ENCODE measurements at regions not wholly inside any gene's neighbourhood (a gene's known extent, or its start where the extent isn't known, plus 50 kb on each side); places are given as distances from the start of the nearest gene placed in this dataset.

DNA sequence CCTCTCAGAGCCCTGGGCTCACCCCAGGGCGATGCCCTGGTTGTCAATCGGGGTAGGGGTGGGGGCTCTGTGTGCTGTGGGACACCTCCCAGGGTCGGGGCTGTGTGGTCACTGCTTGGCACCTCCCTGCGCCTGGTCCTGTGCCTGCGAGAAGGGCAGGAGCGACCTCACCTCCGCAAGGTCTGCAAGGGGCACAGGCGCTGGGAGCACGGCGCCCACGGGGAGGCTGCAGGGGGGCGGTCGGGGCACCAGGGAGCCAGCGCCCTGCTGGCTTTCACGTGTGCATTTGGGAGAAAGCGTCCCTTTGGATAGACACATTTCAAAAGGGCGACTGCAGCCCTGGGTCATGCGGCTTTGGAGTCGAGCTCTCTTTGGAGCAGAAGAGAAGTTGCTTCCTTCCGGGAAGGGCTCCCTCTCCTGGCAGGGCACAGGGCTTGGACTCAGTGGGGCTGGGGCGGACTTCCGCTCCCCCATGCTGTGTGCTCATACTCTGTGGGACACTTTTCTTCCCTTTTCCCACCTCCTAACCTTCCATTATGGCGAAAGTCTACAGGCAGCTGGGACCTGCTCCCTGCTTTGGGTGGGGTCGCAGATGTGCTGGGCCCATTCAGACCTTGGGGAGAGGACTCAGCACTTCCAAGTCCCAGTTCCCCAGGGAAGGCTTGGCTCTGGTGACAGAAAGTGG lies 52.9 kb upstream of the SLC28A3 start:
- no peak for DNase-seq

DNA sequence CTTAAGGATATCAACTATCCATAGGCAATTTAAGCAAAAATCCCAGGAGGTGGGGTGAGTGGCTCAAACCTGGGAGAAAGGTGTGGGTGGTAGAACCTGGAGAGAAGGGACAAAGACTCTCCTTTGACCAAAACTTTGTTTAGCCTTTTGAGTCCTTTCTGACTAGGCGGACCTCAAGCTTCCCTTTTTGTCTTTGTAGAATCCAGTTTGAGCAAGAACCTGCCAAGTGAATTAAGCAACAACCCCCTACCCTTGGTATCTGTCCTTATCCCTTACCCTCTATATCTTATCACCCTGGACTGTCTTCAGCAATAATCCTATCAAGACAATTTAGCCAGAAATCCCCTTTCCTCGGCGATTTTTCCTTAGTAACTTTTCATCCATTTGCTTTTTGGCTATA lies 53.5 kb upstream of the SLC28A3 start:
- no peak for DNase-seq

DNA sequence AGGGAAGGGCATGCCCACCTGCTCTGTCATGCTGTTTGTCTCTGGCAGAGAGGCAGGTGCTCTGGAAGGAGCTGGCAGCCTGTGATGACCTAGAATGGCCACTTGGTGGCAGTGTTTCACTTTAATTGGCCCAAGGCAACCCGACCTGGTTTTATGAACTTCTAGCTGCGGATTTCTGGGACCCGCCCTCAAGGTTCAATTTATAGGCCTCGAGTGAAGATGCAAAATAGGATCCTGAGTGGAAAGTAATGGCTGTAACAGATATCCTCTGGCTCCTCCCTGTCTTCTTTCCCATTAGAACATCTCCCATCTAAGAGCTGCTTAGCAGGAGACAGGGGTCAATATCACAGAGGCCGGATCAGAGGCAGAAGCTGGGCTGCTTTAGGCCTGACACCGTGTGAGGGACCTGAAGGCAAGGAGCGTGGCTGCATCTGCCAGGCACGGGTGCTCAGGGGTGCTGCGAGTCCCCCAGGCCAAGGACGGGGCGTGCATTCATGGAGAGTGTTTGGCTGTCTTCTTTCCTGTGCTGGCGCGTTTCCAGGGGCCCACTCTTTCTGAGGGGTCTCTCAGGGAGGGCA lies 56.7 kb upstream of the SLC28A3 start:
- DNase-seq = peak; percentile 73

DNA sequence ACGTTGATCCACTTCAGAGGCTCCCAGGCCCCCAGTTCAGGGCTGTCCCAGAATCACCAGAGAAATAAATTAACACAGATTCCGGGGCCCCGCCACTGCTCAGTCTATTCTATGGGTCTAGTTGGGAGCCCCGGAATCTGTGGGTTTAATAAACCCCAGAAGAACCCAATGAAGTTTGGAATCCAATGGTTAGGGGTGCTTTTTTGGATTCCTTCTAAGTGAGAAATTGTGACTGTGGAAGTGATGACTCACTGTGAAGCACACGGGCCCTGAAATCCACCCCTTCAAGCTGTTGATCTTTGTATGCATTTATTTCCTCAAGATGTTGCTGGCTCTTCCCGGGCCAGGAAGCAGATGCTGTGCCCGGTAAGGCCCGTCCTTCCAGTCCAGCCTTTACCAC lies 57.3 kb upstream of the SLC28A3 start:
- no peak for DNase-seq

DNA sequence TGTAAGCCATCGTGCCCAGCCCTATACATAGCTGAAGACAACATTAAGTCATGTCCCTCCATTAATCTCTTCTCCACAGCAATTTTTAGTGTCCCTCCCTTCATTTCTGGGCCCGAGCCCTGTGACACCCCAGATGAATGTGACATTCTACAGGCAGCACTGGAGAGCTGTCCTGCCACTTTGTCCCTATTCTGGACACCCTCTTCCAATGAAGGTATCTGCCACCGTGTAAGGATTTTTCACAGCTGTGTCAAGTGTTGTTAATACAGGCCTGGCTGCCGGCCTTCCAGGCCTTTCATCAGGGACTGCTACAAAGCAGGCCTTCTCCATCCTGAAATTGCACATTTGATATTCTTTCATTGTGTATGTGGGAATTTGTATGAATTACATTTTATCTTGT lies 62.0 kb upstream of the SLC28A3 start:
- DNase-seq = no peak

DNA sequence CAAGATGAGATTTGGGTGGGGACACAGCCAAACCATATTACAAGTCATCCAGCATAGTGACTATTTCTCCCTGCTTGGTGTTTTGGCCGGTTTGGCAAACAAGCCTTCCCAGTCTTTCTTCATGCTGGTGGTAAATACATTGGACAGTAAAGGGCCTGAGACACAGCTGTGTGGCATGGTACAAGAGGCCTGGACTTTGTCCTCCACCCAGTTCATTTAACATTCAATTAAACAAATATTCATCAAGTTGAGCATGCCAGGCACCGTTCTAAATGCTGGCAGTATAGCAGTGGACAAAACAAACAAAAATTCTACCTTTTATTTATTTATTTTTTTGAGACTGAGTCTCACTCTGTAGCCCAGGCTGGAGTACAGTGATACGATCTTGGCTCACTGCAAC lies 62.7 kb upstream of the SLC28A3 start:
- DNase-seq = no peak

DNA sequence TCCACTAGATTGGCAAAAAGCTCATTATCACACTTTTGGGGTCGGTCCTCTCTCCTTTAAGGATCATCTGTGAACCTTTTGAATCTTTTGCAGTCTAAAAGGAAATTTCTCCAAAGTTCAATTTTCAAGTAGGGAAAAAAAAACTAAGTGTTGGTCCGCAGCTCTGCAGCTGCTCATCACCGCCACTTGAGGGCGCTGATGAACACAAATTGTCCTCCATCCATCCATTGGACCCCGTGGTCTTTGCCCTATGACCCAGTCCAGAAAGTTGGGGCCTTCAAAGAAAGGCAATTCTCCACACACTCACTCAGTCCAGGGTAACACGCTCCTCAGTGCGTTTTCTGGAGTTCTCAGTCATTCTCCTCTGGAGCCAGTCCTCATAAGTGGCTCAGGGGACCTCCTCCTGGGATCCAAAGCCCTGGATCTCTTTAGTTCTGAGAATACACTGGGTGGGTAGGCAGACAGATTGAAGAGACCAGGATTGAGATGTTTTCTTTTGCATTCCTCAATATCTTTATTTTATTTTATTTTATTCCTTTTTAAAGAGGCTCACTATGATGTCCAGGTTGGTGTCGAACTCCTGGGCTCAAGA lies 63.6 kb upstream of the SLC28A3 start:
- peak; percentile 16 for DNase-seq

DNA sequence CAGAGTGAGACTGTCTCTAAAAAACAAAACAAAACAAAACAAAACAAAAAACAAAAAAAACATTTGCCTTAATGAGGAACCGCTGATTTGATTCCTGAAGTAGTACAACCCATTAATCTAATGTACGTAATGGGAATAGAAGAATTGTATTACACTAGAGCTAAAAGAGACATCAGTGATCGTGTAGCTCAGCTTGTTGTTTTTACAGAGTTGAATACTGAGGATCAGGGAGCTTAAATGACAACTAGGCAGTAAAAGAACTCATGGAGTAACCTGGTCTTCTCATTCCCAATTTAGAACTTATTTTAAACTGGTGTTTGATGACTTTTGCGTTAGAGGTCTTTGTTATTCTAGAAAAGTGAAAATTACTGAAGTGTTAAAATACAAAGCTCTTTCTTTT lies 65.1 kb upstream of the SLC28A3 start:
- DNase-seq = no peak

DNA sequence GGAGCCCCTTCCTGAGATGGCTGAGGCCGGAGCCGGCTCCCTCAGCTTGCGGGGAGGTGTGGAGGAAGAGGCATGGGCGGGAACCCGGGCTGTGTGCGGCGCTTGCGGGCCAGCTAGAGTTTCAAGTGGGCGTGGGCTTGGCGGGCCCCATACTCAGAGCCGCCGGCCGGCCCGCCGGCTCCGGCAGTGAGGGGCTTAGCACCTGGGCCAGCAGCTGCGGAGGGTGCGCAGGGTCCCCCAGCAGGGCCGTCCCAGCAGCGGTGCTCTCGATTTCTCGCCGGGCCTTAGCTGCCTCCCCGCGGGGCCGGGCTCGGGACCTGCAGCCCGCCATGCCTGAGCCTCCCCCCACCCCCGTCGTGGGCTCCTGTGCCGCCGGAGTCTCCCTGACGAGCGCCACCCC lies 67.9 kb upstream of the SLC28A3 start:
- DNase-seq = no peak

DNA sequence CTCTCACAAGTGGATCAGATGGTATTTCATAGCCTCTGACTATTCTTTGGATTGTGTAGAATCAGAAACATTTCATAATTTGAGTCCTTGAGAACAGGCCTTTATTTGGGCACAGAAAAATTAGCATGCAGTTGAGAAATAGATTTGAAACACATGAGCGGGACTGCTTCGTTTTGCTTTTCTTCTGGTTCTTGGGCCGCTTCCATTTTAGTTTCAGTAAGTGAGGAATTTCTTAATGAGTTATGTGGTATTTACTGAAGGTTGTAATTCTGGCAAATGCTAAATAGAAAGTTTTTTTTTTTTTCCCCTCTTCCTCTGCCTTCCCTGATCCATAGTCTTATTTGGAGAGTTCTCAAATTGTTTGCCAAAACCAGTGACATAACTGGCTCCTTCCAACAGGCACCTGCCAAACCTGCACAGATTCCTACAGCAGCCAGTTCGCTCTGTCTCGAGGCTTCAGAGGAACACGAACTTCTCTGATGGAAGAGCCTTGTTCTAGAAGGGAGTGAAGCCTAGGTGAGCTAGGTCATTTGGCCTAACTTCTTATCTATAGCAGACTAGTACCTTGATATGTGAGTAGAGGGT lies 71.2 kb upstream of the SLC28A3 start:
- DNase-seq = no peak

DNA sequence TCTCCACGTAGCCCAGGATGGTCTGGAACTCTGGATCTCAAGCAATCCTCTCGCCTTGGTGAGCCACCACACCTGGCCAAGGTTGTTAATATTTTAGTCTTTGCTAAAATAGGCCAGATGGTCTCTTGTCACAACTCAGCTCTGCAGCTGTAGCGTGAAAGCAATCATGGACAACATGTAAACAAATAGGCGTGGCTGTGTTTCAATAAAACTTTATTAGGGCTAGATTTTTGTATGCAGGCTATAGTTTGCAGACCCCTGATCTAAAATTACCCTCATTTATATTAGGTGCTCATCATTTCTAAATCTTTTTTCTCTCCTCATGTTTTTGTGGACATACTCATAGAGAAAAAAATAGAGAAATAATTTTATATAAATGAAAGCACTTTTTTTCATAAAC lies 72.1 kb upstream of the SLC28A3 start:
- no peak for DNase-seq

DNA sequence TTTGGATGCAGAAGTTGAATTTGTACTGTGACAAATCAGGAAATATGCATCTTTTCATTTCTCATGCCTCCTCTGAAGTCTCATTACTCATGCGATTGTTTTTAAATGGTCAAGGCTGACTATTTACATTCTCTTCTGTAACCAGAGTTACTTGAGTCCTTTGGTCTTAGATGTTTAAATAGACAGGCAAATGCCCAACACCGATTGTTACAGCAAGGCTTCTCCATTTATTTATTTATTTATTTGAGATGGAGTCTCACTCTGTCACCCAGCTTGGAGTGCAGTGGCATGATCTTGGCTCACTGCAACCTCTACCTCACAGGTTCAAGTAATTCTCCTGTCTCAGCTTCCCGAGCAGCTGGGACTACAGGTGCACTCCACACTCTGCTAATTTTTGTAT lies 72.7 kb upstream of the SLC28A3 start:
- no peak for DNase-seq

DNA sequence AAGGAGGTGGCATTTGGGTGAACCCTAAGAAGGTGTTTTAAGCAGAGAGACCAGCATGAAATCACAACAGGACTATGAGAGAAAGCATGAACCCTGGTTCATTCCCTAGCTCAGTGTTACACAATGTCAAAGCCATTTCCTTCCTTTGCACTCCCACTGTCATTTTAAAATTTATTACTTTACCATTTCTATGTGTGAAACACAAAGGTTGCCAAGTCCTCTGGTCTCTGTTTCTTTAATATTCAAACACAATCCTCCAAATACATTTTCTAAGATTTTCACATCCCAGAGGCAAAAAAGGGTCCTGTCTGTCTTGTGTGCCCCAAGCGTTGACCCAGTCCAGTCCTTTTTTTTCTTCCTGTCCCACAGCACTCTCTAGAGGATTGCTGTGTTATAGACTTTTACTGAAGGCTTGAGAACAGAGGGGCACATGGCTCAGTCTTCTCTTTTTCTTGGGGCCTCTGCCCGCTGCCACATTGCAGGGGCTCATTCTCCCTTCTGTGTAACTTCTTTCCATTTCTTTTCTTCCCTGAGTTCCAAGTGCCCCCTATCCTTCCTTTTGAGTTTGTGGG lies 78.6 kb upstream of the SLC28A3 start:
- no peak for DNase-seq

DNA sequence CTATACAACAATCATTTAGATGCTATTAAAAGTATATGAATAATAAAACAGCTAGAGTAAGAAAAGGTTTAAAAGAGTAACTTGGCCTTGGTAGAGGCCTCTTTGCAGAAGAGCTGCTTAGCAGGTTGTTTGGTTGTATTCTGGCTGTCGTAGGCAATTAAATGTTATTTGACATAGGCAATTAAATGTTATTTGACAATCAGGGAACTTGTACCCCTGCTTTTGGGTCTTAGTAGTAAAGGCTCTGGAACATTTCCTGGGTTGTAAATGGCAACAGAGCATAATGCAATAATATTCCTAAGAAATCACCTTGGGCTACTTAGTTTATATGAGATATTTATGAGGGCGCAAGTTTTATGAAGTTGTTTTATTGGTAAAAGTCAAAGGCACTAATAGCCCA lies 84.4 kb upstream of the SLC28A3 start:
- DNase-seq = no peak

DNA sequence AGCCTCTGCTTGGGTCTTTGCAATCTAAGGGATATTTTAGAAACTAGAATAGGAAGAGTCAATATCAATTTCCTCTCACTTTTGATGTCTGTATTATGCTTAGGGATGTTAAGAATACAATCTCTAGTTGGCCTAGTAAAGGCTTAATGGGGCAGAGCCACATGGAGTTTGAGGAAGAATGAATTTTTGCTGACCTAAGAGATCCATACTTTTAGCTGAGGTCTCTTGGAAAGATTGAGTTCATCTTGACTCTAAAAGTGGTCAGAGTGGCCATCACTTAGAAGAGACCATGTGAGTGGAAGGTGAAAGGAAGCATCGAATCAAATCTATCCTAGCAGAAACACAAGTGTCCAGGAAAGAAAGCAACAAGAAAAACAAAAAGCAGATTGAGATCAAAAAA lies 92.2 kb upstream of the SLC28A3 start:
- DNase-seq = no peak

DNA sequence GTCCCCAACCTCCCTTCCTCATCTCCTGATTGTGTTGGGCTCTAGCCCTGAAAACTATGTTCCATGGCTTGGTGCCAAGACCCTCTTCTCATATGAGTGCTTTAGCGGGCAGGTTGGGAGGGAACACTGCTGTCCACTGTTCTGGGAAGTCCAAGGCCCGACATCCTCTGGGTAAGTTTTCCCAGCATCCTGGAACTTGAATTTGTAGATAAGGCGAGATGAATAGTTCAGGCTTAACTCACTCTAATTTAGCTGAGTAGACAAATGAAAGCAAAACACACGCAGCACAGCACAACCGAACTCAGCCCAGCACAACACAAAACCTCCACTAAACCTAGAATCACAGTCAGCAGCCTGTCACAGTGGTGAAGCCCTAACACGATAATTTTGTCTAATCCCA lies 95.3 kb upstream of the SLC28A3 start:
- DNase-seq = no peak

DNA sequence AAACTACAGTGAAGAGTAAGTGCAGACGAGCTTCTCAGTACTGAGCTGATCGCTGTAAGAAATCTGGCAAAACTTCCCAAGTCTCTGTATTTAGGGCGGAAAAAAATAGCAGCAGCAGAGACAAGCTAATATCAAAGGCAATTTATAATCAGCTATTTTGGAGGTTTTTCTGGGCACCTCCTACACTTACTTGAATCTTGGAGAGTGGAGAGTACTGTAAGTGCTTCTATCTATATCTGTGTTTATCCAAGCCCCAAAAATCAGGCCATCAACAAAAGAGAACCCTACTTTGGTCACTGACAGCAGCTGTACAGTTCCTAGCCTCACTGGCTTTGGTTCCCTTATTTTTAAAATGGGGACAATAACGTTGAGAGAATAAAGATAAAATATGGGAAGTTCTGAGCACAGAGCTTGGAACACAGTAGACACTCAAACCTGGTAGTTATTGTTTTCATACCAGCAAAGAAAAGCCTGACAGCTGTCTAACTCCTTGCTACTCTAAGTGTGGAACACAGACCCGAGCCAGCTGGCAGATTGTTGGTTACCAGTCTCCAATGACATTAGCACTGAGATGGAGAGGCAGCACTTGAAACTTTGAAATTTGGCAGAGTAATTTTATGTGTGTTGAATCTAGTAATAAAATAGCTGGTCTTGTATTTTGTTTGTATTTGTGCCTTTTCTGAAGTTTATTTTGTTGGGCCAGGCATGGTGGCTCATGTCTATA lies 96.0 kb upstream of the SLC28A3 start:
- DNase-seq = no peak

DNA sequence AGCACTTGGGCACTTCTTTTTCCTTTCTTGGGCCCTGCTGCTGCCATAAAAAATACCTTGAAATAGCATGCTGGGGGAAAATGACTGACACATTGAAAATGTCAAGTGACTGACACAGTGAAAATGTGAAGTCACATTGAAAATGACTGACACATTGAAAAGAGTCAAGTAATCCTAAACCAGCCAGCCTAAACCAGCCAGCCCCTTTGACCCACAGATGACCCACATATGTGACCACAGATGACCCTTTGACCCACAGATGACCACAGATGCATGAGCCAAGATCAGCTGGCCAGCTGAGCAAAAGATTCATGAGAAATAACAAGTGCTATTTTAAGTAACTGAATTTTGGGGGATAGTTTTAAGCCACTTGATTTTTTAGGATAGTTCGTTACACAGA lies 97.8 kb upstream of the SLC28A3 start:
- no peak for DNase-seq

DNA sequence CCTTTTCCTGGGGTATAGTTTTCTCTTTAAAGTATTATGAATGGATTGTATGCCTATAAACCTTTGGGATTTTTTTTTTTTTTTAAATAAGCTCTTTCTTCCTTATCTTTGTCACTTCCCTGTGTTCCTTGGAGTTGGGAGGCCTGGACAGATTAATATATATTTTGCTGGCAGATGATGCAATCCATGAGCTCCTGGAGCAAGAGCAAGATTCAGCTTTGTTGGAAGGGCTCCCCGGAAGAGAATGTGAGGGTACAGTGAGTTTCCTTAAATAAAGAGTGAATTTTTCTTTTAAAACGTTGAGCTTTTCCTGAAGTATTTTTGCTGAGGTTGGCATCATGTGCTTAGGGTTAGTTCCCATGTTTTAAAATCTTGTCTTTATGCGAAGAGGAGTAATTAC lies 98.7 kb upstream of the SLC28A3 start:
- DNase-seq = no peak

DNA sequence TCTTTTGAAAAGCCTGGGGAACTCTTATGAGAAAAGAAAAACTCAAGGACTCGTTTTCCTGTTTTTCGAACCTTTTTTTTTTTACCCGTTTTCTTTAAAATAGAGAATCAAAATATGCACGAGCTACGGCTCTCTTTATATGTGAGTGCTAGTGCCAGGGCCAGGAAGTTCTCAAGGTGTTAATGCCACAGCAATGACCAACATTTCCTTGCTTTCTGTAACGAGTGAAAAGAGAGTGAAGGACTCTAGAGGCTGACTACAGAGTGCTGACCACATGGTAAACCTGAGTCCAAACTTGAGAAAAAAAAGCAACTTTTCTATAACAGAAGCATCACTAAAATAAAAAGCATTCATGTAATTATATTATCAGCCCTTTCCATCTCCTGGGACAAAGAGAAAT lies 102.2 kb upstream of the SLC28A3 start:
- DNase-seq = no peak

DNA sequence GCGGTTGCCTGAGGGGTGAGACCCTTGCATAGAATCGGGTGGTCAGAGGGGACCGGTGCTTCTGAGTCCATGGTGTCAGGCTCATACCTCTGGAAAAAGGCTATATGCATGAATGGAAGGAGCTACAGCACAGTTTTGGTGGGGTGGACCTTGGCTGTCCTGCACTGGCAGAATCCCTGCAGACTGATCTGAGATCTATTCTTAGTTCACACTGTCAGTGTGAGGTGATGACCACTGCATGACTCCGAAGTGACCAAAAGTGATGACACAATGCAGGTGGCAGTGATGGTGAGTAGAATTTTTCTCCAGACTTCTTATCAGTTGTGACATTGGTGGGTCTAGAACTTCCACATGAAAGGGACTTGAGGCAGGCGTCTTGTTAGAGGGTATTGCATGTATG lies 105.2 kb upstream of the SLC28A3 start:
- DNase-seq = no peak

DNA sequence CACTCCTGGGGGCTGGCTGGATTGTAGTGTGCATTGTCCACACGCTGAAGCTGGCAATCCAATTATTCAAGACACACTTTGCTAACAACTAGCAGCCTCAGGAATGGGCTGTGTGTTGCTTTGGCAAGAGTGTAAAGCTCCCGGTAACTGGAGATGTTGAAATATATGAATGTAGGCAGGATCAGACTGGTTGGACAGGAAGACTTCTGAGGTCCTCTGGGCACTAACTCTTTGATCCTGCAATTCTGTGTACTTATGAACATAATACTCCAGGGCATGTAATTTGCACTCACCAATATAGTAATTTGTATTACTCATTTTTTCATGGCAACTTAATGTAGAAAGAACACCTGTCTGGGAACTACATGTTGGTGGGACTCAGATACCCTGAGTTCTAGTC lies 106.7 kb upstream of the SLC28A3 start:
- DNase-seq = no peak

DNA sequence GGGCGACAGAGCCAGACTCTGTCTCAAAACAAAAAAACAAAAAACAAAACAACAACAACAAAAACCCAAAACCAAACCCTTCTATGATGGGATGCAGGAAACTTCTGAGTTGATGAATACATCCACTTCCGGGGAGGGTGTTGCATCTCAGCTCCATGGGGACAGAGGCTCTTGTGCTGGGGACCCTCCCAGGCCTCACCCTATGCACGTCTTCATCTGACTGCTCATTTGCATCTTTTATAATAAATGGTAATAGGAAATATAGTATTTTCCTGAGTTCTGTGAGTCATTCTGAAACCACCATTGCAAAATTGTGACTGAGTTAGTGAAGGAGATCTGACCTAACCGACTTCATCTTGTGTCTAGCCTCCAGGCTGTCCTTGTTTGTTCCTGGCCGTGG lies 109.5 kb upstream of the SLC28A3 start:
- DNase-seq = peak; percentile 9

DNA sequence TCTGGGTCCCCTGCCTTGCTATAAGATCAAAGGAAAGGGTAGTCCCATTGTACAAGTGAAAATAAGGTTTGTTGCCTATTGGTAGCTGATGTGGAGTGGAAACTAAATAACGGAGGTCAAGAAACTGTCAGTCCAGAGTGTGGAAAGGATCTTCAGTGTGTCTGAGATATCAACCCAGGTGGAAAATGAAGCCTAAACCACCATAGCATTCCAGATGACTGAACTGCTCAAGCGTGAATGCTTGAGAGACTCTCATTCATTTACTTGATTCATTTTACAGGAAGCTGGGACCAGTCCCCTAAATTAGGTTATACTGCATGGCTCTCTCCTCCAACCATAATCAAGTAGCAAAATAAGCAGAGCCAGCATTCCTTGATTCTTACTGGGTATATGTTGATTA lies 116.0 kb upstream of the SLC28A3 start:
- no peak for DNase-seq

Data from activated CD4-positive, alpha-beta T cell treated with anti-CD3 and anti-CD28 coated beads, Interleukin-2, Interleukin-6, amounts not matched to agents 100 ng/mL and 50 ng/mL, durations not matched to agents 16 hours and 8 hours (primary cell).